GM19324 (cell line): ENCODE measurements at regions not wholly inside any gene's neighbourhood (a gene's known extent, or its start where the extent isn't known, plus 50 kb on each side); places are given as distances from the start of the nearest gene placed in this dataset.

ENCODE experiments used
- ATAC-seq: cut with Tn5 transposase; IDR thresholded peaks from one replicate; pipeline ENCODE4 v1.9.1; 2021; ENCODE audit warnings: mild to moderate bottlenecking, moderate library complexity; ENCODE audit not compliant: unreplicated experiment, low FRiP score

- ATAC-seq: no peak
These were observed 221.1 kb downstream of the INSIG2 start for GRCh38 chr2:118309257-118309945.

GRCh38 chr2:118307864-118308263 is 219.6 kb downstream of the INSIG2 start:
- no peak for ATAC-seq

- no peak for ATAC-seq
These were observed 213.0 kb downstream of the INSIG2 start for GRCh38 chr2:118301248-118301647.

GRCh38 chr2:118300832-118301231 is 212.6 kb downstream of the INSIG2 start:
- ATAC-seq: no peak

GRCh38 chr2:118296663-118297062 is 208.4 kb downstream of the INSIG2 start:
- no peak for ATAC-seq

GRCh38 chr2:118295592-118296390 is 207.5 kb downstream of the INSIG2 start:
- no peak for ATAC-seq

GRCh38 chr2:118294063-118294462 is 205.8 kb downstream of the INSIG2 start:
- ATAC-seq: no peak

- no peak for ATAC-seq
These were observed 204.7 kb downstream of the INSIG2 start for GRCh38 chr2:118292991-118293390.

- ATAC-seq: no peak
These were observed 203.1 kb downstream of the INSIG2 start for GRCh38 chr2:118291251-118291880.

GRCh38 chr2:118290411-118291250 is 202.4 kb downstream of the INSIG2 start:
- no peak for ATAC-seq

GRCh38 chr2:118279005-118279404 is 190.7 kb downstream of the INSIG2 start:
- no peak for ATAC-seq

- no peak for ATAC-seq
These were observed 189.8 kb downstream of the INSIG2 start for GRCh38 chr2:118278046-118278445.

GRCh38 chr2:118274841-118275510 is 186.7 kb downstream of the INSIG2 start:
- no peak for ATAC-seq

GRCh38 chr2:118272391-118272790 is 184.1 kb downstream of the INSIG2 start:
- ATAC-seq: no peak

GRCh38 chr2:118269408-118270051 is 181.3 kb downstream of the INSIG2 start:
- no peak for ATAC-seq

- no peak for ATAC-seq
These were observed 180.0 kb downstream of the INSIG2 start for GRCh38 chr2:118268268-118268667.

GRCh38 chr2:118265873-118266455 is 177.7 kb downstream of the INSIG2 start:
- no peak for ATAC-seq

- ATAC-seq: no peak
These were observed 176.1 kb downstream of the INSIG2 start for GRCh38 chr2:118264232-118264990.
